Right renal pelvis (tissue), 4 donors: ENCODE measurements at regions not wholly inside any gene's neighbourhood (a gene's known extent, or its start where the extent isn't known, plus 50 kb on each side); places are given as distances from the start of the nearest gene placed in this dataset.
"Not testable (repeated sequence)": the region's sequence is repeated elsewhere in the genome, so short reads cannot be mapped to it uniquely, and the experiment has no call there.

Experiments
- DNase-seq, 4 donors: peaks; one replicate each; pipeline ENCODE4 v3.0.0-alpha.2; 2013; ENCODE audit warnings: low read depth in 4 of 4, low spot score in 3 of 4, missing footprints in 1 of 4

DNA sequence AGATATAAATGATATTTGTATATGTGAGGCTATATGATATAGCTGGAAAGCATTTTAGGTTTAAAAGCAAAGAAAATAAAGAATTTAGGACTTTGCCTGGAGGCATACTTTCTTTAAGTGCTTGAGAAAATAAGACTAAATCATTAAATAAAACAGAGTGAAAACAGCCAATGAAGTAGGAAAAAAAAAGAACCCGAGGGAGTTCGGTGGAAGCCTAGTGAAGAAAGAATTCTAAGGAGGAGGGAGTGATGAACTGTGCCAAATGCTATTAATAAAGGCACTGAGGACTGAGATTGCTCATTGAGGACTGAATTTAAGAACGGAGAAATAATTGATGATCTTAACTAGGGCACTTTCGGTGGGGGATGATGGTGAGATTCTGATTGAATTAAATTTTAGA is 573.5 kb downstream of the DSC3 start:
- no peak for DNase-seq

DNA sequence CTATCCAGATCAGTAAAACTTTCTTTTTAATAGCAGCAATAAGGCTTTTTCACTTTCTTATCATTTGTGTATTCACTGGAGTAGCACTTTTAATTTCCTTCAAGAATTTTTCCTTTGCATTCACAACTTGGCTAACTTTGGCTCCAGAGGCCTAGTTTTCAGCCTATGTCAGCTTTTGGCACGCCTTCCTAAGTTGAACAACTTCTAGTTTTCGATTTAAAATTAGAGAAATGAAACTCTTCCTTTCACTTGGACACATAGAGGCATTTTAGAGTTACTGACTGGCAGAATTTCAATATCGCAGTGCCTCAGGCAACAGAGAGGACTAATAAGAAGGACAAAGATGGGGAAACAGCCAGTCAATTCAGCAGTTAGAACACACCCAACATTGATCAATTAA is 577.4 kb downstream of the DSC3 start:
- no peak for DNase-seq

DNA sequence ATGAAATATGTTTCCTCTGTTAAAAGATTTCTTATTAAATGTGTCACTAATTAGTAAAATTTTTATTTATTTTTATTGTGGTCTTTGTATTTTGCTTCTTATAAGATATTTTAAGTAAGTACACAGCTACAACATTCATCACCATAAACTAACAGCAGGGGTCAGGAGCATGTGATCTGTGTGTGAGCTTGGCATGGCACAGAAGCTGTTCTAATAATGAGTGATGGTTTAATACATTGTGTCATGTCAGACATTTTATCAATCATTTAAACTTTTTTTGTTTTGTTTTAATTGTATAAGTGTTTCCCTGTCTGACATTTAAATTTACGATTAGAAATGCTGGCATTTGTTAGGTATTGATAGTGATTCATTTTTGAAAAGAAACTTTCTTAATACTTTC is 585.4 kb downstream of the DSC3 start:
- DNase-seq, result no peak

DNA sequence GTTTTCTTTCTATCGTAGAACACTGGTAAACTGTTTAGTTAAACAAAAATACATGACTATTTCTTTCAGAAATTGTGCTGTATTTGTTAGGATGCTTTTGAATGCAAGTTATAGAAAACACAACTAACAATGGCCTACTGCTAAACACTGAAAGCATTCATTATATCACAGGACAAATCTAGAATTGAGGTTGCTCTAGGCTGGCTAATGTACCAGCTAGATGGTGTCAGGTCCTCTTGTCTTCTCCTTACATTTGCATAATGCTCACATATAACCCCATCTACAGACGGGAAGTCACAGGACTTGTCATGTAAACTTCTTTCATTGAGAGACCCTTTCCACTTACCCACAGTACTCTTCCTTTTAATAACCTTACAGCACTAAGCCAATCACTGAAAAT is 586.8 kb downstream of the DSC3 start:
- DNase-seq, result no peak

DNA sequence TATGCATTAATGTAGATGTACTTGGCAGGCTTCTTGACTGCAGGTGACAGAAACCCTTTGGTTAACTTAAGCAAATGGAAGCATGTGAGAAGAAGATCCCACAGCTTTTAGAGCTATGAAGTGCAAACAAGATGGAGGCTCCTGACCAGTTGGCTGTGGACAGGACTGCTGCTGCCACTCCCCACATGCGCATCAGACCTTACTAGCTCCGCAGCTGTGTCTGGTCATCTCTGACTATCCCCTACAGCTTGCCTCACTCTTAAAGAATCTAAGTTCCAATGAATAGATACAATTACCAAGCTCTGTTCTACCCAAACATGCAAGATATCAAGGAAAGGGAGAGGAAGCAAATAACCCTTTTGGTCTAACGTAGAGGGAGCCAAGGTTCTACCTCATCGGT is 587.6 kb downstream of the DSC3 start:
- DNase-seq, result no peak

DNA sequence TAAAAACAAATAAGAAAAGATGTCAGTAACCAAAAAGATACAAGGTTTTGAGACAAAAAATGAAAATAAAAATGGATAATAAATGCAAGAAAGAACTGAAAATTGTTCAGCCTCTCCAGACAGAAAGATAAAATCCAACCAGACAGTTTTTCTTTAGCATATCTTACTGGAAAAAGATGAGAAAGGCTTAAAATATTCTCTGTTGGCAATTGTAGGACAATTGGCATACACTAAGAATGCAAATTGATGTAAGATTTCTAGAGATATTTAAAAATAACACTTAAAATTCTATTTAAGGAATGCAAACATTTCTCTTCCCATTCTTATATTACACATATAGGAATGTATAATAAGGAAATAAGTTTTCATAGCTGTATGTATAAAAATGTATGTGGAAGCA is 590.6 kb downstream of the DSC3 start:
- no peak for DNase-seq

DNA sequence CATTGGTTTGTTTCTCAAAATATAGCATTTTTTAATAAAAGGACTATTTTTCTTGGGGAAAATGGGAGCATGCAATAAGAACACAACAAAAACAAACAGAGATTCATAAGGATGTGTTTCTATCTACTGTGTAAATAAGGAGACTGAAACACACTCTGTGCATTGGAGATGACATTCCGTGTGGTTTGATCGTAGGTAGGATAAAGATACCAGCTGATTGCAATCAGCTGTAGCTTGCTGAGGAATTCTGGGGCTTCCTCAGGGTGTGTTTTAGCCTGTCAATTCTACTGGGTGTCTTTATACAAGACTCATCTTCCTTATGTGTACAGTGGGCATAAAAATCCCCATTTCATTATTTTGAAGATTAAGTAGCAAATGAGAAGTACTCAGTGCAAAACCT is 591.6 kb downstream of the DSC3 start:
- no peak for DNase-seq

DNA sequence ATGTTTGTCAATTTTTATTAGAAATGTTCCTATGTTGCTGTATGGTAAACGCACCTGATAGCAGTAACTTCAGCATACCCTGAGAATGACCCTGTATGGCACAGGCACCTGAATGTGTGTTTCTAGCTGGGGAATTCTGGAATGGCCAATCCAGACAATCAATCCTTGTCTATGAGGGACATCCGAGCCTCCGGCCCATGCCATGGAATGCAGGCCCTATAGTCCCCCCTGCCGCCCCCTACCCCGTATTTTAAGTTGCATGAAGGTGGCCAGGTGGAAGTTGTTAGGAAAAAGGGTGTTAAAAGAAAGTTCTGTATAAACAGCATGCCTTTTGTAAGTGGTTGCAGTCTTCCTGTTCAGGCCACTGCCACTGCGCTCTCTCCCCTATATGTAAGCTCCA is 595.9 kb downstream of the DSC3 start:
- no peak for DNase-seq

DNA sequence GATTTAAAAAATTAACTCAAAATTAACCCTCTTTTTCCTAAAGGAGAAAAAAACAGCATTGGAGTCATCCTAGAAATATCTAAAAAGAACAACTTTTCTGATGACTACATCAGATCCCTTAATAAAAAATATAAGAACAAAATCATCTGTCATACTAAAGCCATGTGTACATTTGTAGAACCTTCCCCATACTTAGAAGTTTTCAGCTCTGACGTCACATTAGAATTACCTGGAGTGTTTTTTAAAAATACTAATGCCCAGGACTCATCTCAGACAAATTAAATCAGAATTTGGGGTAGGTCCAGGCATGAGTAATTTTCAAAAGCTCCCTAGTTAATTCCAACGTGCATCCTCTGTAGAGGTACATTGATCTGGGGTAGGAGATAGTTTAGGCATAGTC is 598.0 kb downstream of the DSC3 start:
- no peak for DNase-seq

DNA sequence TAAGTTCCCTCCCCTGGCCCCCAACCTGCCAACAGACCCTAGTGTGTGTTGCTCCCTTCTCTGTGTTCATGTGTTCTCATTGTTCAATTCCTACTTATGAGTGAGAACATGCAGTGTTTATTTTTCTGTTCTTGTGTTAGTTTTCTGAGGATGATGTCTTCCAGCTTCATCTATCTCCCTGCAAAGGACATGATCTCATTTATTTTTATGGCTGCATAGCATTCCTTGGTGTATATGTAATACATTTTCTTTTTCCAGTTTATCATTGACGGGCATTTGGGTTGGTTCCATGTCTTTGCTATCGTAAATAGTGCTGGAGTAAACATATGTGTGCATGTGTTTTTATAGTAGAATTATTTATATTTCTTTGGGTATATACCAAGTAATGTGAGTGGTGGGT is 602.2 kb downstream of the DSC3 start:
- no peak for DNase-seq

DNA sequence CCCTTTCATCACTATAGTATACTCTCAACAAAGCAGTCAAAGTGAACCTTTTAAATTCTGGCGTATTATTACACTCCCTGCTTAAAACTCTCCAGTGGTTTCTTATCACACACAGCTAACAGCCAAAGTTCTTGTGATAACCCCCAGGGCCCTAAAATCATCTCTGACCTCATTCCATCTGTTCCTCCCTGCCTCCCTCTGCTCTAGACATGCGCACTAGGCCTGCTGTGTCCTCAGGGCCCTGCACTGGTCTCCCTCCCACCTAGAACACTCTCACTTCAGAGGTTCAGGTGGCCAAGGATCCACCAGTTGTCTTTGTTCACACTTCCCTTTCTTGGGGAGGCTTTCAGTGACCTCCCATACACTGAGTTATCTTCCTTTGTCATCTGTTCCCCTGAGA is 603.4 kb downstream of the DSC3 start:
- DNase-seq, result no peak

DNA sequence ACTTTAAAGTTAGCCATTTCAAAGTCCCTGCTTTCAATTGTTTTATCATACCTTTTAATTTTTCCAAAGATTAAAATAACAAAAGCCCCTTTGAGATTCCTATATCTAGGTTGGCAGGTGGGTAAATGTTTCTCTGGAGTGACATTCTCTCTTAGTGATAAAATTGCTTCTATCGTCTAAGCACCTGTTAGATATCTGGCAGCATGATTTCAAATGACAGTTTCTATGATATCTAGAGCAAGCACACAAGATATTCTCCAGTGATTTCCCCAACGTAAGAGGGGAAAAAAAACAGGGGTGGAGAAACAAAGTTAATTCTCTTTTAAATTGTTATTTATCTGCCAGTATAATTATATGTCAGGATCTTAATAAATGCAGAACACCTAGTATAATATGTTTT is 610.2 kb downstream of the DSC3 start:
- DNase-seq, result no peak

DNA sequence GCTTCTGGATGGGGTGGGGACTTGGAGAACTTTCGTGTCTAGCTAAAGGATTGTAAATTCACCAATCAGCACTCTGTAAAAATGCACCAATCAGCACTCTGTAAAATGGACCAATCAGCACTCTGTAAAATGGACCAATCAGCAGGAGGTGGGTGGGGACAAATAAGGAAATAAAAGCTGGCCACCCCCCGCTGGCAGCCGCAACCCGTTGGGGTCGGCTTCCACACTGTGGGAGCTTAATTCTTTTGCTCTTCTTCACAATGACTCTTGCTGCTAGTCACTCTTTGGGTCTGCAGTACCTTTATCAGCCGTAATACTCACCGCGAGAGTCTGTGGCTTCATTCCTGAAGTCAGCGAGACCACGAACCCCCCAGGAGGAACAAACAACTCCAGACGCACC is 623.1 kb downstream of the DSC3 start:
- DNase-seq, result not testable (repeated sequence)

DNA sequence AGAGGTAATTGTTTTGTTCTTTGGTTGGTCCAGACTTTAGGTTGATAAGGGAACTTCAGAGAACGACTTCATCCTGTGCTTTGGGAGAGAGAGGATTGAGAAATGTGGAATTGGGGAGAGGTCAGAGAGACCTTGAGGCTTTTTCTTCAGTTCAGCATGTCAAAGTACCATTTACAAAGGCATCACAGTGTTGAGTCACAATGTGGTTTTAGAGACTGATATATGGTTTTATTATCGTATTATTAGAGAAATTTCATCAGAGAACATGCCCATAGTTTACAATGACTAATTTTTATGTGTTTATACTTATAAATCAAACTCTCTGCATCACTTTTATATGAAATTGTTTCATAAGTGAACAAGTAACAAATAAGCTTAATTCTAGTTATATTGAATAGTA is 626.6 kb downstream of the DSC3 start:
- DNase-seq, result no peak

DNA sequence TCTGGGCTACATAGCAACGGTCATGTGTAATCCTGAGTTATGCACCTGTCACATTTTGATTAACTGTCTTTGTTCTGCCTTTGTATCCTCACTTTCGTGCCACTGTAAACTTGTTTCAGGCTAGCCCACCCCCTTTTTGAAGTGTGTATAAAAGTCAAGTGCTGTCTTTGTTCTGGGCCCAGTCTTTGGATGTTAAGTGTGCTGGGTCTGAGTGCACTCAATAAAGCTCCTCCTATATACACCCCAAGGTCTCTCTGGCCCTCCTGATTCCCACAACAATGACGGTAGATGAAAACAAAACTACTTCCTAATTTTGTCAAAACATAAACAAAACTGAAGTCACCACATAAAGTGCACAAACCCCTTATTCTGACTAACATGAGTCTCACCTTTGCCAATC is 633.4 kb downstream of the DSC3 start:
- no peak for DNase-seq

DNA sequence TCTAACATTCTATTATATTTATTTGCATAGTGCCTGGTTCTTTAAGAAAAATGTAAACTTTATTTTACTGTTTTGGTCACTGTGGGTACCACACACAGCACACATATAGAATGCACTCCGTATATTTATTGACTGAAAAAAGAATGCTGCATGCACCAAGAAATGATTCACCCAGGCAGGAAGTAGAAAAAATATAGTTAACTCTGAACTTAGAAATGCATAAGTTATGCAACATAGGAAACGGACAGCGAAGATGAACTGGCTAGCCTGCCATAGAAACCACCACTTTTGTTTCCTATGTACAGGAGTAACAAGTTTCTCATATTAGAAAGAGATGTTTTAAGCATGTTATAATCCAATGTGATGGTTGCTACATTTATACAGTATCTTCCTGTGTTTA is 635.8 kb downstream of the DSC3 start:
- DNase-seq, result no peak

DNA sequence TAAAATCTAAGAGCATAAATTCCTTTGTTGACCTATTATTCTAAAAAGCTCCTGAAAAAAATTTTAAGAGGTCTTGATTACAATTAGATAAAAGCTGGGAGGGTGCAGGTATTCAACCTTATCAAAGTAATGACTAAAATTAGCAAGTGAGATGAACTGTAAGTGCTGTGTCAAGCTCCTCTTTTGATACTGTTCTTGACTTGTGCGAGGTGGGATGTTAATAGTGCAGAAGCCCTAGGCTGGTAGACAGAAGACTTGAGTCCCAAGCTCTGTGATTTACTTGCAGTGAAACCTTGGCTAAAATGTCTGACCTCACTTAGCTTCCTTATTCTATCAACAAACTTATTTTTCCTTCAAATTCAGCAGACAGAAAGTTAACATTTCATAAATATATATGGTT is 637.5 kb downstream of the DSC3 start:
- no peak for DNase-seq

DNA sequence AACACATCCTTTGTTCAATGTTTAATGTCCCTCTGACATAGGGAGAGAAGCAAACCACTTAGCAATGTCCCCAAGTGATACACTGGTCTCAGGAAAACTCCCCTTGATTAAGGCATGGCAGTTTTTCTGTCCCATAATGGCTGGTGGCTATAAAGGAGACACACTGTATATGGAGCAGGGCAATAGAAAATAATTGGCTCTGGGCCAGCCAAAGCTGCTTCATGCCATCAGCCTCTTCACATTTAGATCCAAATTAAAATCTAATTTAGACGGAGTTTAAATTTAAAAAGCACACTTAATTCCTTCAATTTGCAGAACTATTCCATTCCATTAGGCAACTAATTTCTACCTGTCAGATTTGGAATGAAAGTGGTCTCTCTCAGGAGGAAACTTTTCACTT is 638.1 kb downstream of the DSC3 start:
- no peak for DNase-seq

DNA sequence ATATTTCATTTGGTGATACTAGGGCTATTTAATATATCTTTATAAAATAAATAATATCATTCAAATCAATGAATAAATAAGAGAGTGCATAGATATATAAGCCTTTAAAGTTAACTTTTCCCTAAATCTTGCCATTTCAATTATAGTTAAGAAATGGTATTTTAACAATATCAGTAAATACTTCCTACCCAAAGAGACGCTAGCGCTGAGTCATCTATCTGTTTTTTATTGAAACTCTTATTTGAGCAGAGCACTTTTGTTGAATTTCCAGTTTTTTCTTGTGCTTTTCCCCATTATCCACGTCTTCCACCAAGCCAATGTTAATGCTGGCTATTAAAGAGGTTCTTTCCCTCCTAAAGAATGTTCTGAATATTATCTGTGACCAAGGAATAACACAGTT is 639.3 kb downstream of the DSC3 start:
- no peak for DNase-seq

DNA sequence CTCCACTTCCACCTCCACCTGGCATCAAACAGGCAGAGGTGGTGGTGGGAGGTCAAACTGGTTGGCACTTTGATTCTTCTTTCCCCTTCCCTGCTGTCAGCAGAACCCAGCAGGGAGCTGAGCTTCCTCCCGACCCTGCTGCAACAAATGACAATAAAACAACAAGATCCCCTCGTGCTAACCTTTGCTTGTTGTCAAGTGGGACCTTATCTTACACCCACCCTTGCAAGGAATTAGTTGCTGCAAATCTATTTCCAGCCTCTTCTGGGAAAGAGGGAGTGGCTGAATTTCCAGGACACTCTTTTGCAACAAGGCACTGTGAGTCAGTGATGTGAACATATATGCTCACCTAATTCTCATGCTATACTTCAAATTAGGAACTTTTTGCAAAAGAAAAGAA is 655.1 kb downstream of the DSC3 start:
- no peak for DNase-seq

DNA sequence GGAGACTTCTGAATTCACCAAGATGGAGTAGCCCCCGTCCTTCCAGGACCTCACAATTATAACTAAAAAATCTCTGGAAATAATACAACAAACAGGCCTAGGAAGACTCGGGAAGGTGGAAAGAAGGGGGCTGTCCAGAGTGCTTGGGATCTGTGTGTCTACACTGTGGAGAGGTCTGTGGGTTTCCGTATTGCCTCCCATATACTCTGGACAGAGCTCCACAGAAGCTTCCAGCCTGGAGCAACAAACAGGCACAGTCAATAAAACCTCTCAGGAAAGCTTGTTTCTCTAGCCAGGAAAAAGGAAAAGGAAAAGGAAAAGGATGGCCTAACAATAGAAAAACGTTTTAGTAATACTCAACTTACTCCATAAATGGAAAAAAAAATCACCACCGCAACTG is 655.9 kb downstream of the DSC3 start:
- no peak for DNase-seq

DNA sequence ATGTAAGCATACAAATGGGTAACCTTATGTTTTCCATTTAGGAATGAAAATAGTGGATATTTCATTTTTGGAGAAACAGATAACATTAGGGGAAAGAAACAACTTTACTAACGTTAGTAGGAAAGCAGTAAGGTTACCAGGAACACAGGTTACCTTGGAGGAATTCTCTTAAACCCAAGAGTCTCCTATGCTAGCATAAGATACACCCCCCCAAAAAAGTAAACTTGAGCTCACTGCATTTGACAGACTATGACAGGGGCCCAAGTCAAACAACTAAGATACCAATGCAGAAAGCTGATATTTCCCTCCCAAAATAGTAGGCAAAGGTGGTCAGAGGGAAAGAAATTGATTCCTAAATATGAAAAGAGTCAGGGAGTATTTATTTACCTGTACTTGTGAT is 656.9 kb downstream of the DSC3 start:
- DNase-seq, result no peak

DNA sequence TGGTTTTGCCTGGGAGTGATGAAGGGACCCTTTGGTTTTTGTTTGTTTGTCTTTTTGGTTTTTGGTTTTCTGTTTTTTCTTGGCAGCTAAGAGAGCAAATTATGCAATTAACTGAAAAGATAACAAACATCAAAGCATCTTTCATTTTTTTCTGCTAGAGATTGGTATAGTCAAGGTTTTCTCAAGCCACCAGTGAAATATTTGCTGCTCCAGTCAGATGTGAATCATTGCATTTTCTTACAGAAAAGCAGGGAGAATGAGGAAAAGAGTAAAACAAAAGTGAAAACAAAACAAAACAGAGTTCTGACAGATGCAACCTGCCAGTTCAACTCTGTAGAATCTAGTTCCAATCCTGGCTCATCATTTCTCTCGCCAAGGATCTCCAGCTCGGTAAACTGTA is 660.7 kb downstream of the DSC3 start:
- no peak for DNase-seq

DNA sequence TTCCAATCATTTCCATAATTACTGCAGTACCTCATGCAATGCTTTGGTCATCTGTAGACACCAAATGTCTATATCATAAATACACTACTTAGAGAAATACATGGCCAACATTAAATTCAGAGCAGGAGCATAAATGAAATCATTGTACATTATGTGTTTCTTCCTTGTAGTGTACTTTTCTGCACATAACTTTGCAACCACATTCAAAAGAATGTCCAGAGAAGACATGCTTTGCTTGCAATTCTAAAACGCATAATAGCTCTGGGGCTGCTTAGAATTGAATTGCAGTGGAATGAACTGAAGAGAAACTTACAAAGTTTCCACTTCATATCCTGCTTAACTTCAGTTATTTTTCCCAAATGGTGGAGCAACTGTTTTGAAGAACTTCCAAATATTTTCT is 664.4 kb downstream of the DSC3 start:
- DNase-seq, result no peak
